OCI-LY1 (cell line): ENCODE measurements at regions not wholly inside any gene's neighbourhood (a gene's known extent, or its start where the extent isn't known, plus 50 kb on each side); places are given as distances from the start of the nearest gene placed in this dataset.

ENCODE experiments used
- EZH2 ChIP-seq: fragments of 200-600 bp; sonication (generic), shearing (Covaris generic); IDR thresholded peaks from 2 replicates; pipeline ENCODE4 v1.8.0; 2017; ENCODE audit warnings: borderline replicate concordance, mixed run types, mild to moderate bottlenecking, antibody characterized with exemption, low read length, moderate library complexity, mixed read lengths
- TF ChIP-seq, protein P1 (sequence below): fragments of 200-600 bp; sonication (generic), shearing (Covaris generic); IDR thresholded peaks from 2 replicates; pipeline ENCODE4 v1.5.1; 2017; ENCODE audit warnings: mild to moderate bottlenecking, antibody characterized with exemption, low read length, moderate library complexity, mixed read lengths

GRCh38 chr1:4928186-4928585 lies 273.8 kb downstream of the AJAP1 start:
- TF ChIP-seq, protein P1, sequence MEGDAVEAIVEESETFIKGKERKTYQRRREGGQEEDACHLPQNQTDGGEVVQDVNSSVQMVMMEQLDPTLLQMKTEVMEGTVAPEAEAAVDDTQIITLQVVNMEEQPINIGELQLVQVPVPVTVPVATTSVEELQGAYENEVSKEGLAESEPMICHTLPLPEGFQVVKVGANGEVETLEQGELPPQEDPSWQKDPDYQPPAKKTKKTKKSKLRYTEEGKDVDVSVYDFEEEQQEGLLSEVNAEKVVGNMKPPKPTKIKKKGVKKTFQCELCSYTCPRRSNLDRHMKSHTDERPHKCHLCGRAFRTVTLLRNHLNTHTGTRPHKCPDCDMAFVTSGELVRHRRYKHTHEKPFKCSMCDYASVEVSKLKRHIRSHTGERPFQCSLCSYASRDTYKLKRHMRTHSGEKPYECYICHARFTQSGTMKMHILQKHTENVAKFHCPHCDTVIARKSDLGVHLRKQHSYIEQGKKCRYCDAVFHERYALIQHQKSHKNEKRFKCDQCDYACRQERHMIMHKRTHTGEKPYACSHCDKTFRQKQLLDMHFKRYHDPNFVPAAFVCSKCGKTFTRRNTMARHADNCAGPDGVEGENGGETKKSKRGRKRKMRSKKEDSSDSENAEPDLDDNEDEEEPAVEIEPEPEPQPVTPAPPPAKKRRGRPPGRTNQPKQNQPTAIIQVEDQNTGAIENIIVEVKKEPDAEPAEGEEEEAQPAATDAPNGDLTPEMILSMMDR = no peak
- no peak for TF ChIP-seq EZH2
